ENCODE measurements at regions not wholly inside any gene's neighbourhood (a gene's known extent, or its start where the extent isn't known, plus 50 kb on each side); places are given as distances from the start of the nearest gene placed in this dataset.
A peak's percentile ranks its signal among the peaks of the same experiment; 100 is the strongest.

GRCh38 chr14:80385336-80385735 lies 174.0 kb upstream of the DIO2 start:
- TF ChIP-seq, protein P1, sequence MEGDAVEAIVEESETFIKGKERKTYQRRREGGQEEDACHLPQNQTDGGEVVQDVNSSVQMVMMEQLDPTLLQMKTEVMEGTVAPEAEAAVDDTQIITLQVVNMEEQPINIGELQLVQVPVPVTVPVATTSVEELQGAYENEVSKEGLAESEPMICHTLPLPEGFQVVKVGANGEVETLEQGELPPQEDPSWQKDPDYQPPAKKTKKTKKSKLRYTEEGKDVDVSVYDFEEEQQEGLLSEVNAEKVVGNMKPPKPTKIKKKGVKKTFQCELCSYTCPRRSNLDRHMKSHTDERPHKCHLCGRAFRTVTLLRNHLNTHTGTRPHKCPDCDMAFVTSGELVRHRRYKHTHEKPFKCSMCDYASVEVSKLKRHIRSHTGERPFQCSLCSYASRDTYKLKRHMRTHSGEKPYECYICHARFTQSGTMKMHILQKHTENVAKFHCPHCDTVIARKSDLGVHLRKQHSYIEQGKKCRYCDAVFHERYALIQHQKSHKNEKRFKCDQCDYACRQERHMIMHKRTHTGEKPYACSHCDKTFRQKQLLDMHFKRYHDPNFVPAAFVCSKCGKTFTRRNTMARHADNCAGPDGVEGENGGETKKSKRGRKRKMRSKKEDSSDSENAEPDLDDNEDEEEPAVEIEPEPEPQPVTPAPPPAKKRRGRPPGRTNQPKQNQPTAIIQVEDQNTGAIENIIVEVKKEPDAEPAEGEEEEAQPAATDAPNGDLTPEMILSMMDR (conservative IDR thresholded peaks at IDR 0.05; ENCODE audit: low read length), result no peak
- no peak for DNase-seq (ENCODE audit: low read depth)
- no peak overlapping the region for H3K4me3 ChIP-seq (ENCODE audit: low read length)

DNA sequence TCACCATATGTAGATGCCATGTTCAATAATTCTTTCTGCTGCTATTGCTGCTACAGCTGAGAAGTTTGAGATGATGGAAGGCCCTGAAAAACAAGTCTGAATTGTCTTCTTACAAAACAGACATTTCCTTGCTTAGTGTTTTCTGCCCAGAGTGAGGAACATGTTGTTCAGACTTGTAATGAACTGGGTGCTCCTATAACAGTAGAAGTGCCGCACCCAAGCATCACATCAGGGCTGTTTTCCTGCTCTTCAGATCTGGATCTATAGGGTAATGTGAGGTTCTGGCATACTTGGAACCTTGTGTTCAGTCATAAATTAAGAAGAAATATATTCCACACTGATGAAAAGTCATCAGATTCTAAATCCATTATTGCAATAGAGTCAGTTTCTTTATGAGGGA lies 171.9 kb upstream of the DIO2 start:
- TF ChIP-seq, protein P1 (conservative IDR thresholded peaks at IDR 0.05; ENCODE audit: low read length), result no peak
- no peak for DNase-seq (ENCODE audit: low read depth)

DNA sequence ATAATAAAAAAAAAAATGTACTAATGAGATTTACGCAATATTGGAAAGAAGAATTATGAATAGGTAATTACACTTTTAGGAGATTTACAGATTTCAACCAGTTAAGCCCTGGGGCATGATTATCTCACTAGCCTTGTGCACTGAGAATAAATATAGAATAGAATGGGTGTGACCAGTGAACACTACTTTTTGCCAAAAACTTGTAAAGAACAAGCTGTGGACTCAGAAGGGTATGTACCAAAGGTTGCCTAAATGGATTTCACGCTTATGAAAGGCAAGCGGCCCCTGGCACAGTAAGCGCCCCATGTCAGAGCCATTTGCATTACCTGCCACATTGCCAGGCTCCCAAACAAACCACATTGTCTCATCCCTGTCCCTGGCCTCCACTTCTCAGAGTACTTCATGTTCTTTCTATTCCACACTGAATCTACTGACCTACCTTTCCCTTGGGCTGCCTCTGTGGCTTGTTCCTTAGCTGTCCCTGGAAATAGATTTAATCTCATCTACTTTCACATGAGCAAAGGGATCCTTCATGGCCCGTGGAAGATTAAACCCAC lies 170.6 kb upstream of the DIO2 start:
- TF ChIP-seq, protein P1 (conservative IDR thresholded peaks at IDR 0.05; ENCODE audit: low read length), result no peak
- DNase-seq (ENCODE audit: low read depth), result no peak
- no peak overlapping the region for H3K4me3 ChIP-seq (ENCODE audit: low read length)

More for the DNA sequence above, 171.9 kb upstream of the DIO2 start:
- H3K4me3 ChIP-seq (ENCODE audit: low read length), result no peak overlapping the region

GRCh38 chr14:80379035-80379434 lies 167.7 kb upstream of the DIO2 start:
- no peak overlapping the region for H3K4me3 ChIP-seq (ENCODE audit: low read length)
- TF ChIP-seq, protein P1 (conservative IDR thresholded peaks at IDR 0.05; ENCODE audit: low read length), result no peak
- no peak for DNase-seq (ENCODE audit: low read depth)

DNA sequence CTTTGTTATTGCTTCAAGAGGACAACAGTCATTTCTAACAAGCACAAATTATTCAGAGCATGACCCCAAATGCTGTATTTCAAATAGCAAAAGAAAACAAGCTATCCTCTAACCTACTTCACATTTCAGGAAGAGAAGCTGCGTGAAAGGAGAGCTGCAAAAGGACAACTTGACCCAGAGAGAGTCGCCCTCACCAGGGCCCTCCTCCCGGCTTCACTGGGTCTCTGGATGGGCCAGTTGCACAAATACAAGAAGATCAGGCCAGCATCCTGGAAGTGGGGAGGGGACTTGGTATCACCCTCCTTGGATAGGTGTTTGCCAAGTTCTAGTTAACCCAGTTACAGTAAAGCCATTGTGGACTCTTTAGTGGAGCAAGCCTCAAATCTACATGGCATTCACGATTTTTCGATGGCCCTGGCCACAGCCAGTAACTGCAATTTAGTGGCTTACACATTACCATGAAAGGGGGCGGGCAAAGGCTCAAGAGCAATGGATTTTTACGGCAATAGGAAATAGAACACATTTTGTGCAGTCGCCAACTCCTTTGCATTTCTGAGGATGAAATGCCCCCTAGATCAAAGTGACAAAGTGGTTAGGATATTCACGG lies 166.9 kb upstream of the DIO2 start:
- H3K4me3 ChIP-seq (ENCODE audit: low read length), result no peak overlapping the region
- TF ChIP-seq, protein P1 (conservative IDR thresholded peaks at IDR 0.05; ENCODE audit: low read length), result no peak
- DNase-seq (ENCODE audit: low read depth), result no peak

- no peak overlapping the region for H3K4me3 ChIP-seq (ENCODE audit: low read length)
- no peak for DNase-seq (ENCODE audit: low read depth)
- TF ChIP-seq, protein P1 (conservative IDR thresholded peaks at IDR 0.05; ENCODE audit: low read length), result no peak
These were observed 153.5 kb upstream of the DIO2 start for GRCh38 chr14:80364816-80365215.

DNA sequence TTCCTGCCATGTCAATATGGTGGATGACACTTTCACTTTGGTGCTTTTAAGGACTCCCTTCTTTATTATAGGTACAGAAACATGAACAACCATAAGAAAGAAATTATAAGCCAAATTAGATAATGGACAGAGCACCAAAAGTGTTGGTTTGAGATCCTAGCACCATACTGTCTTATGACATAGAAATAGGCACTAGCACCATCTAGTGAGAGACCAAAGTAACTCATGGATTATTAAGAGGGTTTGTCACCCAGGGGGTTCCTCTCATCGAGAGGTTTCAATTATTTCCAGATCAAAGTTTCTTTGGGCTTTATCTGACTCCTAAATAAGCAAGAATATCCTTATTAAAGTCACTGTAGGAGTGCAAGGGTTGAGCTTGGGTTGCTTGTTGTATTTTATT lies 153.0 kb upstream of the DIO2 start:
- DNase-seq (ENCODE audit: low read depth), result peak; percentile 6
- H3K4me3 ChIP-seq (ENCODE audit: low read length), result no peak overlapping the region
- TF ChIP-seq, protein P1 (conservative IDR thresholded peaks at IDR 0.05; ENCODE audit: low read length), result peak; percentile 34
